Liver (tissue), 8 donors: ENCODE measurements at regions not wholly inside any gene's neighbourhood (a gene's known extent, or its start where the extent isn't known, plus 50 kb on each side); places are given as distances from the start of the nearest gene placed in this dataset.

ENCODE experiments used
- DNase-seq: peaks from one replicate; pipeline ENCODE4 v3.0.0-alpha.2; 2017; ENCODE audit warnings: low spot score
- H3K27ac ChIP-seq, 2 donors: one replicate each; pipeline ENCODE4 v1.7.0; 2013; ENCODE audit warnings: inconsistent platforms in 2 of 2, low read length in 2 of 2, control low read depth in 1 of 2, low read depth in 1 of 2, mild to moderate bottlenecking in 1 of 2
- H3K27me3 ChIP-seq, 4 donors: one replicate each; pipeline versions ENCODE4 v1.6.1 to v1.7.0; 2013; ENCODE audit warnings: low read length in 3 of 4, inconsistent platforms in 1 of 4, mild to moderate bottlenecking in 1 of 4, moderate library complexity in 1 of 4; ENCODE audit not compliant: control insufficient read depth in 4 of 4, insufficient read depth in 4 of 4
- H3K36me3 ChIP-seq, 4 donors: one replicate each; pipeline versions ENCODE4 v1.6.1 to v1.7.0; 2013; ENCODE audit warnings: low read length in 3 of 4, mild to moderate bottlenecking in 3 of 4, low read depth in 1 of 4, moderate library complexity in 1 of 4; ENCODE audit not compliant: control insufficient read depth in 4 of 4, insufficient read depth in 3 of 4
- H3K4me1 ChIP-seq, 4 donors: one replicate each; pipeline versions ENCODE4 v1.6.1 to v1.7.0; 2013; ENCODE audit warnings: low read length in 3 of 4, mild to moderate bottlenecking in 3 of 4, moderate library complexity in 1 of 4; ENCODE audit not compliant: control insufficient read depth in 4 of 4, insufficient read depth in 4 of 4
- H3K4me3 ChIP-seq, 3 donors: one replicate each; pipeline versions ENCODE4 v1.6.1 to v1.7.0; 2013; ENCODE audit warnings: low read length in 3 of 3, control low read depth in 1 of 3, low read depth in 1 of 3, mild to moderate bottlenecking in 1 of 3
- H3K9ac ChIP-seq, 2 donors: one replicate each; pipeline ENCODE4 v1.7.0; 2013; ENCODE audit warnings: low read length in 2 of 2, mild to moderate bottlenecking in 2 of 2, moderate library complexity in 2 of 2, control low read depth in 1 of 2, low read depth in 1 of 2
- H3K9me3 ChIP-seq, 4 donors: one replicate each; pipeline versions ENCODE4 v1.6.1 to v1.7.0; 2013; ENCODE audit warnings: low read length in 3 of 4; ENCODE audit not compliant: control insufficient read depth in 4 of 4
- ATF3 ChIP-seq: IDR thresholded peaks from 2 replicates; pipeline ENCODE4 v1.6.1; 2016; ENCODE audit warnings: antibody characterized with exemption
- CTCF ChIP-seq: fragments of 150-350 bp; IDR thresholded peaks from 2 replicates; pipeline ENCODE4 v1.5.1; 2017; ENCODE audit warnings: improper control_type of control experiment, low read depth, low read length; ENCODE audit not compliant: missing input control
- EGR1 ChIP-seq, 2 donors: IDR thresholded peaks; 2 replicates each; pipeline ENCODE4 v1.6.1; 2016 to 2018; ENCODE audit warnings: antibody characterized with exemption in 2 of 2, low read depth in 2 of 2
- FOXA1 ChIP-seq: IDR thresholded peaks from 2 replicates; pipeline ENCODE4 v1.6.1; 2016; ENCODE audit warnings: antibody characterized with exemption
- FOXA2 ChIP-seq: IDR thresholded peaks from 2 replicates; pipeline ENCODE4 v1.6.1; 2016; ENCODE audit warnings: antibody characterized with exemption
- GABPA ChIP-seq, 2 donors: IDR thresholded peaks in 1 of 2; conservative IDR thresholded peaks in 1 of 2; 2 replicates each; pipeline ENCODE4 v1.6.1; 2016; ENCODE audit warnings: antibody characterized with exemption in 2 of 2, mild to moderate bottlenecking in 1 of 2, moderate library complexity in 1 of 2
- HNF4A ChIP-seq, 2 donors: conservative IDR thresholded peaks; 2 replicates each; pipeline ENCODE4 v1.6.1; 2016; ENCODE audit warnings: antibody characterized with exemption in 2 of 2, mild to moderate bottlenecking in 2 of 2
- HNF4G ChIP-seq: IDR thresholded peaks from 2 replicates; pipeline ENCODE4 v1.6.1; 2016; ENCODE audit warnings: antibody characterized with exemption
- JUND ChIP-seq, 2 donors: IDR thresholded peaks; 2 replicates each; pipeline ENCODE4 v1.6.1; 2016; ENCODE audit warnings: antibody characterized with exemption in 2 of 2
- NR2F2 ChIP-seq: IDR thresholded peaks from 2 replicates; pipeline ENCODE4 v1.6.1; 2016; ENCODE audit warnings: antibody characterized with exemption
- RAD21 ChIP-seq, 2 donors: IDR thresholded peaks; 2 replicates each; pipeline ENCODE4 v1.6.1; 2016; ENCODE audit warnings: antibody characterized with exemption in 2 of 2, mild to moderate bottlenecking in 2 of 2
- REST ChIP-seq: IDR thresholded peaks from 2 replicates; pipeline ENCODE4 v1.6.1; 2016; ENCODE audit warnings: antibody characterized with exemption, mild to moderate bottlenecking
- RXRA ChIP-seq, 2 donors: IDR thresholded peaks; 2 replicates each; pipeline ENCODE4 v1.6.1; 2017 to 2018; ENCODE audit warnings: antibody characterized with exemption in 2 of 2, mild to moderate bottlenecking in 1 of 2
- SP1 ChIP-seq: IDR thresholded peaks from 2 replicates; pipeline ENCODE4 v1.6.1; 2018; ENCODE audit warnings: antibody characterized with exemption, mild to moderate bottlenecking
- TAF1 ChIP-seq: conservative IDR thresholded peaks from 2 replicates; pipeline ENCODE4 v1.6.1; 2016; ENCODE audit warnings: antibody characterized with exemption, mild to moderate bottlenecking
- YY1 ChIP-seq: IDR thresholded peaks from 2 replicates; pipeline ENCODE4 v1.6.1; 2016; ENCODE audit warnings: antibody characterized with exemption, mild to moderate bottlenecking
- ZBTB33 ChIP-seq: IDR thresholded peaks from 2 replicates; pipeline ENCODE4 v1.6.1; 2016; ENCODE audit warnings: antibody characterized with exemption
- WGBS: extraction: QIAGEN DNeasy Blood & Tissue Kit; methylation state at CpG from one replicate; pipeline ENCODE4 v1.1.7; 2013; 5-methylcytosine and 5-hydroxymethylcytosine counted together
- TF ChIP-seq, protein P1 (sequence below): IDR thresholded peaks from 2 replicates; pipeline ENCODE4 v1.6.1; 2016; ENCODE audit warnings: antibody characterized with exemption
- donor health status: healthy.
- donor health status: healthy.
- donor health status: healthy.
- donor health status: healthy.
- donor health status: healthy.

DNA sequence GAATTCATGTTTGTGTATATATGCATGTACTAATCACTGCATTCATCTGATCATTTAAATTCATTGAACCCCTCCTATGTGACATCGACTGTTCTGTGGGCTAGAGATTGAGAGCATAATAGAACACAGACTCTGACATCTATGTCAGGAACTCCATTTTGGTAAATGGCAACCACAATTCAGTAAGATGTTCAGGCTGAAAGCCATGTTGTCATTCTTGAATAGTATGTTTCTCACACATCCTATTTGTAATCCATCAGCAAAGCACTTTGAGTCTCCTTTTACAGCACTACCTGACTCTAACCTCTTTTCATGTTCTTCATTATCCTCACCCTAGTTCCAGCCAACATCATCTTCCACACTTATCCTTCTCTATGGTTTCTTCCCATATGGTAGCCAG, 413.8 kb upstream of the MEX3C start:
- Histone ChIP-seq H3K27me3 (no peaks in the 10 kb centered on the region), H3K27ac (no peak overlapping the region), H3K36me3 (no peaks in the 10 kb centered on the region), H3K4me1 (no peaks in the 10 kb centered on the region), H3K9ac (no peak overlapping the region), H3K4me3 (no peak overlapping the region), H3K9me3 (no peaks in the 10 kb centered on the region)
- TF ChIP-seq ZBTB33 (no peak), HNF4G (no peak), ATF3 (no peak), CTCF (no peak), SP1 (no peak), JUND (IDR thresholded peaks at IDR 0.05) (no peak), EGR1 (IDR thresholded peaks at IDR 0.05; ENCODE audit: low read depth in 2 of 2) (no peak), FOXA1 (no peak), TAF1 (no peak), GABPA (IDR thresholded peaks at IDR 0.05 in 1 of 2, conservative IDR thresholded peaks at IDR 0.05 in 1 of 2) (no peak), REST (no peak), RAD21 (IDR thresholded peaks at IDR 0.05) (no peak), NR2F2 (no peak), YY1 (no peak), HNF4A (conservative IDR thresholded peaks at IDR 0.05) (no peak), RXRA (IDR thresholded peaks at IDR 0.05) (no peak), FOXA2 (no peak)
- TF ChIP-seq, protein P1, sequence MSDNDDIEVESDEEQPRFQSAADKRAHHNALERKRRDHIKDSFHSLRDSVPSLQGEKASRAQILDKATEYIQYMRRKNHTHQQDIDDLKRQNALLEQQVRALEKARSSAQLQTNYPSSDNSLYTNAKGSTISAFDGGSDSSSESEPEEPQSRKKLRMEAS = no peak
- WGBS = 78% methylated on average over 1 of the region's 1 CpG
- no peak for DNase-seq

- WGBS = 31% methylated on average over 5 of the region's 5 CpGs
- no peaks in the 10 kb centered on the region for H3K4me1 ChIP-seq
- no peak for TF ChIP-seq EGR1 (IDR thresholded peaks at IDR 0.05; ENCODE audit: low read depth in 2 of 2)
- no peak for TF ChIP-seq GABPA (IDR thresholded peaks at IDR 0.05 in 1 of 2, conservative IDR thresholded peaks at IDR 0.05 in 1 of 2)
- no peak for TF ChIP-seq SP1
- TF ChIP-seq JUND (IDR thresholded peaks at IDR 0.05) = no peak
- no peak for TF ChIP-seq NR2F2
- no peak for TF ChIP-seq TAF1
- TF ChIP-seq, protein P1 = no peak
- no peak for TF ChIP-seq CTCF
- TF ChIP-seq ATF3 = no peak
- TF ChIP-seq HNF4A (conservative IDR thresholded peaks at IDR 0.05) = no peak
- TF ChIP-seq RXRA (IDR thresholded peaks at IDR 0.05) = no peak
- no peak for TF ChIP-seq YY1
These were observed 416.6 kb upstream of the MEX3C start for GRCh38 chr18:51614033-51614432.

More at GRCh38 chr18:51614033-51614432, 416.6 kb upstream of the MEX3C start:
- H3K27ac ChIP-seq = no peak overlapping the region
- DNase-seq = no peak
- H3K36me3 ChIP-seq = no peaks in the 10 kb centered on the region
- no peaks in the 10 kb centered on the region for H3K9me3 ChIP-seq
- H3K4me3 ChIP-seq = no peak overlapping the region
- H3K27me3 ChIP-seq = no peaks in the 10 kb centered on the region
- no peak overlapping the region for H3K9ac ChIP-seq
